OCI-LY7 (cell line): ENCODE measurements at regions not wholly inside any gene's neighbourhood (a gene's known extent, or its start where the extent isn't known, plus 50 kb on each side); places are given as distances from the start of the nearest gene placed in this dataset.

Experiments used
- BruUV-seq: library from RNA; stranded (reverse); fragments of 400-500 nt; replicated peaks from 2 replicates; lab custom pipeline; 2021; lab: Mats Ljungman, UMichigan
- CTCF ChIA-PET: fragments of 300-600 bp; sonication (Branson Sonifier 250); formaldehyde crosslinking; loops from one replicate; lab custom pipeline; 2022; ENCODE audit warnings: antibody characterized with exemption; ENCODE audit not compliant: unreplicated experiment; lab: Charles Lee
- POLR2A ChIA-PET: fragments of 300-600 bp; sonication (Branson Sonifier 250); formaldehyde crosslinking; loops from one replicate; lab custom pipeline; 2022; ENCODE audit warnings: antibody characterized with exemption; lab: Charles Lee
- DNase-seq: peaks from one replicate; pipeline ENCODE4 v3.0.0-alpha.2; 2015; ENCODE audit warnings: low spot score
- H2AFZ ChIP-seq: fragments of 200-600 bp; sonication (generic), shearing (Covaris generic); 2 replicates; pipeline ENCODE4 v1.6.1; 2014; ENCODE audit warnings: mild to moderate bottlenecking, antibody characterized with exemption, low read length, moderate library complexity
- H3K27ac ChIP-seq: fragments of 200-600 bp; sonication (generic); 2 replicates; pipeline ENCODE4 v1.5.1; 2014; ENCODE audit warnings: mixed run types, low read depth, mild to moderate bottlenecking, moderate library complexity, low read length, inconsistent platforms; ENCODE audit not compliant: poor library complexity, severe bottlenecking
- H3K36me3 ChIP-seq: fragments of 200-600 bp; sonication (generic); 2 replicates; pipeline ENCODE4 v1.6.1; 2014; ENCODE audit warnings: mild to moderate bottlenecking, antibody characterized with exemption, low read length, moderate library complexity, mixed read lengths; ENCODE audit not compliant: insufficient read depth
- H3K4me1 ChIP-seq: fragments of 200-600 bp; sonication (generic); 2 replicates; pipeline ENCODE4 v1.5.1; 2014; ENCODE audit warnings: mild to moderate bottlenecking, low read length; ENCODE audit not compliant: insufficient read depth, poor library complexity, severe bottlenecking
- H3K4me2 ChIP-seq: fragments of 200-600 bp; sonication (generic); 2 replicates; pipeline ENCODE4 v1.6.1; 2014; ENCODE audit warnings: mild to moderate bottlenecking, low read length
- H3K4me3 ChIP-seq: fragments of 200-600 bp; sonication (generic); 2 replicates; pipeline ENCODE4 v1.5.1; 2014; ENCODE audit warnings: mild to moderate bottlenecking, low read depth, low read length; ENCODE audit not compliant: poor library complexity, severe bottlenecking
- H3K79me2 ChIP-seq: fragments of 200-600 bp; sonication (generic); 2 replicates; pipeline ENCODE4 v1.6.1; 2016; ENCODE audit warnings: low read depth, mild to moderate bottlenecking, low read length, moderate library complexity, mixed read lengths; ENCODE audit not compliant: insufficient read depth
- H3K9me2 ChIP-seq: fragments of 200-600 bp; sonication (generic); 2 replicates; pipeline ENCODE4 v1.6.1; 2016; ENCODE audit warnings: mild to moderate bottlenecking, low read length, mixed read lengths; ENCODE audit not compliant: insufficient read depth
- H3K9me3 ChIP-seq: fragments of 200-600 bp; sonication (generic); 2 replicates; pipeline ENCODE4 v1.6.1; 2014; ENCODE audit warnings: mild to moderate bottlenecking, mixed run types, low read length, mixed read lengths
- H4K20me1 ChIP-seq: fragments of 200-600 bp; sonication (generic); 2 replicates; pipeline ENCODE4 v1.6.1; 2014; ENCODE audit warnings: mild to moderate bottlenecking, antibody characterized with exemption, low read length, moderate library complexity, mixed read lengths; ENCODE audit not compliant: insufficient read depth
- EZH2phosphoT487 ChIP-seq: fragments of 200-600 bp; sonication (generic); IDR thresholded peaks from 2 replicates; pipeline ENCODE4 v1.6.1; 2018; ENCODE audit warnings: low read depth, borderline replicate concordance, mild to moderate bottlenecking, mixed run types, antibody characterized with exemption, low read length, moderate library complexity, mixed read lengths
- intact Hi-C: fragments of 100-400 bp; cut with micrococcal nuclease; formaldehyde crosslinking; loops from one replicate; pipeline ENCODE4 v1.10.0; 2022; ENCODE audit not compliant: unreplicated experiment
- TF ChIP-seq, protein P1 (sequence below): fragments of 200-600 bp; sonication (generic); conservative IDR thresholded peaks from 2 replicates; pipeline ENCODE4 v1.5.1; 2014; ENCODE audit warnings: mild to moderate bottlenecking, antibody characterized with exemption, low read length, moderate library complexity, mixed read lengths

GRCh38 chr2:153109793-153110192, 368.8 kb downstream of the RPRM start:
- Histone ChIP-seq H3K9me3 (no peaks in the 10 kb centered on the region), H4K20me1 (no peaks in the 10 kb centered on the region; the same call in 1 of the 2 replicates), H3K36me3 (no peaks in the 10 kb centered on the region), H3K4me3 (no peak overlapping the region), H3K9me2 (no peaks in the 10 kb centered on the region), H3K27ac (no peak overlapping the region), H3K79me2 (no peaks in the 10 kb centered on the region), H3K4me2 (no peak overlapping the region), H2AFZ (no peak overlapping the region), H3K4me1 (no peaks in the 10 kb centered on the region)
- CTCF ChIA-PET = no interaction called here
- no peak for DNase-seq
- TF ChIP-seq, protein P1, sequence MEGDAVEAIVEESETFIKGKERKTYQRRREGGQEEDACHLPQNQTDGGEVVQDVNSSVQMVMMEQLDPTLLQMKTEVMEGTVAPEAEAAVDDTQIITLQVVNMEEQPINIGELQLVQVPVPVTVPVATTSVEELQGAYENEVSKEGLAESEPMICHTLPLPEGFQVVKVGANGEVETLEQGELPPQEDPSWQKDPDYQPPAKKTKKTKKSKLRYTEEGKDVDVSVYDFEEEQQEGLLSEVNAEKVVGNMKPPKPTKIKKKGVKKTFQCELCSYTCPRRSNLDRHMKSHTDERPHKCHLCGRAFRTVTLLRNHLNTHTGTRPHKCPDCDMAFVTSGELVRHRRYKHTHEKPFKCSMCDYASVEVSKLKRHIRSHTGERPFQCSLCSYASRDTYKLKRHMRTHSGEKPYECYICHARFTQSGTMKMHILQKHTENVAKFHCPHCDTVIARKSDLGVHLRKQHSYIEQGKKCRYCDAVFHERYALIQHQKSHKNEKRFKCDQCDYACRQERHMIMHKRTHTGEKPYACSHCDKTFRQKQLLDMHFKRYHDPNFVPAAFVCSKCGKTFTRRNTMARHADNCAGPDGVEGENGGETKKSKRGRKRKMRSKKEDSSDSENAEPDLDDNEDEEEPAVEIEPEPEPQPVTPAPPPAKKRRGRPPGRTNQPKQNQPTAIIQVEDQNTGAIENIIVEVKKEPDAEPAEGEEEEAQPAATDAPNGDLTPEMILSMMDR = no peak
- no peak for TF ChIP-seq EZH2phosphoT487
- BruUV-seq = no TSS peak
- intact Hi-C loops = no loop called here
- POLR2A ChIA-PET = interaction anchor here (2.2 kb wide), 1 partner anchor 22 kb away, joined by 6 read pairs; no protein-coding TSS in a partner anchor

DNA sequence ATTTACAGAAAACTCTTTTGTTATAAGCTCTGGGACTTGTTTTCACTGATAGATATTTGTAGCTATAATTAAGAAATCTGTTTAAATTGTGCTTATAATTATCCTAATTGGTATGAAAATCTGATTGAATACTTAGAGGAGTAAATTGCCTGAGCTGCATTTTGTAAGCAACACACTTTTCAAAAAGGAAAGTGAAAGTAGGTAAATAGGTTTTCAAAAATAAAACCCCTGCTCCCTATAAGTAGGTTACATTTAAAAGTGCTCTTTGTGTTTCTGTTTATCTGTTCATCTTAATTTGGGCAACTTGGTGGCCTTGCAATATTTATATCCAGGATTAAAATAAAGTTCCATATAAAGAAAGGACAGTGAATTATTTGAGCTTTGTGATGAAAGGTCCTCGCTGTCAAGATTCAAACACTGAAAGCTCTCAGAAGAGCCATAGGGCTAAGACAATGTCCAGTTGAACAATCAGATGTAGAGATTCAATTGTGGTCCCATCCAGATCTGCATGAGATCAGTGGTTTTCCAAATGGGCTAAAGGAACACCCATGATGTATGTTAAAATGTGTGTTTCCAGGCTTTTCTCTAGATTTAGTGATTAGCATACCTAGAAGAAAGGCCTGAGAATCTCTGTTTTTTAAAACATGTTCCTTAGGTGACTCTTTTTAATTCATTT, 371.6 kb downstream of the RPRM start:
- CTCF ChIA-PET = no interaction called here
- Histone ChIP-seq H3K36me3 (no peaks in the 10 kb centered on the region), H4K20me1 (no peaks in the 10 kb centered on the region), H3K4me3 (no peak overlapping the region), H3K4me2 (no peak overlapping the region), H3K9me2 (no peaks in the 10 kb centered on the region), H3K27ac (no peak overlapping the region), H3K4me1 (no peaks in the 10 kb centered on the region), H2AFZ (no peak overlapping the region), H3K79me2 (no peaks in the 10 kb centered on the region), H3K9me3 (no peaks in the 10 kb centered on the region)
- no TSS peak for BruUV-seq
- TF ChIP-seq, protein P1 = no peak
- no peak for TF ChIP-seq EZH2phosphoT487
- no peak for DNase-seq
- POLR2A ChIA-PET = no interaction called here
- intact Hi-C loops = no loop called here

DNA sequence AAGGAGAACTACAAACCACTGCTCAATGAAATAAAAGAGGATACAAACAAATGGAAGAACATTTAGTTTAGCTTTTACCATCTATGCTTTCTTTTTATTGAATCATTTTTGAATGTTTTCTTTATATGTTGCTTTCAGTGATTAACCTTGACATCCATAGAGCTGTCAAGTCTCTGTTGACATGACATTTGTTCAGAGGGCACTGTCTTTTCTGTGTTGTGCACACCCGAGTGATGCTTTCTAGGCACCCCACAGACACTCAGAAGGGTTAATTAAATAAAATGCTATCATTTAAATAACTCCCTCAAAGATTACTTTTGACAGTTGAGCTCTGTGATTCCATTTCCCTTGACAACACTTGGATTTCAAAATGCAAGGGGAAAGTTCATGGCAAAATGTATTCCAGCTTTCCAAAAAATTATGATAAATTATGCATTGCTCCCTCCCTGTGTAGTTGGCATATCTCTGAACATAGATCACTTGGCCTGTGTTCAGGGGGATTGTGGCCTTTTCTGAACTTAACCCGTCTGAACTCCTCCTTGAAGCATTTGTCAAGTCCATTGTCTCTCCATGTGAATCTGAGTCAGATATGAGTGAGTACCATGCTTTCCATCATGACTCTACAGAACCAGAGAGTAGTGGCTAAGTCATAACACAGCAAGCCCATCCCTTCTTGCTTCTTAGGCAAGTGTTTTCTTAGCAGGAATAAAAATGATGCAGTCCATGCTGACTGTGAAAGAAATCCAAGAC, 372.6 kb downstream of the RPRM start:
- Histone ChIP-seq H3K36me3 (no peaks in the 10 kb centered on the region), H4K20me1 (no peaks in the 10 kb centered on the region), H3K9me2 (no peaks in the 10 kb centered on the region), H3K4me3 (no peak overlapping the region), H2AFZ (0 out of 2 replicates have a peak overlapping the region, but pooled peaks have one; percentile 21), H3K4me2 (no peak overlapping the region), H3K9me3 (no peaks in the 10 kb centered on the region), H3K27ac (no peak overlapping the region), H3K4me1 (no peaks in the 10 kb centered on the region), H3K79me2 (no peaks in the 10 kb centered on the region)
- ChIA-PET POLR2A (no interaction called here), CTCF (no interaction called here)
- intact Hi-C loops = no loop called here
- BruUV-seq = no TSS peak
- no peak for DNase-seq
- TF ChIP-seq EZH2phosphoT487 = no peak
- TF ChIP-seq, protein P1 = no peak
